NCI-H187 (cell line): ENCODE measurements at regions not wholly inside any gene's neighbourhood (a gene's known extent, or its start where the extent isn't known, plus 50 kb on each side); places are given as distances from the start of the nearest gene placed in this dataset.

Source experiments
- DNase-seq, 2 experiments: peaks; one replicate each; lab custom pipeline; 2025; lab: John Stamatoyannopoulos, UW

DNA sequence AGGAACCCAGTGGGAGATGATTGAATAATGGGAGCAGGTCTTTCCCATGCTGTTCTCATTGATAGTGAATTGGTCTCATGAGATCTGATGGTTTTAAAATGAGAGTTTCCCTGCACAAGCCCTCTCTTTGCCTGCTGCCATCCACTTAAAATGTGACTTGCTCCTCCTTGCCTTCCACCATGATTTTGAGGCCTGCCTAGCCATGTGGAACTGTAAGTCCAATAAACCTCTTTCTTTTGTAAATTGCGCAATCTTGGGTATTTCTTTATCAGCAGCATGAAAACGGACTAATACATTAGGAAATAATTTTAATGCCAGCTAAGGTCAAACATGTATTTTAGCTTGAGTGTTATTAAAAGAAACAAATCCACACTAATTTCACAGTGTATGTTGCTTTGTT lies 517.6 kb upstream of the ALCAM start:
- DNase-seq = no peak

- no peak for DNase-seq
Observed at GRCh38 chr3:104854468-104854867, 512.2 kb upstream of the ALCAM start.

- DNase-seq = no peak
Observed at GRCh38 chr3:104855702-104856101, 511.0 kb upstream of the ALCAM start.

- DNase-seq = no peak
Observed at GRCh38 chr3:104856741-104857140, 510.0 kb upstream of the ALCAM start.

DNA sequence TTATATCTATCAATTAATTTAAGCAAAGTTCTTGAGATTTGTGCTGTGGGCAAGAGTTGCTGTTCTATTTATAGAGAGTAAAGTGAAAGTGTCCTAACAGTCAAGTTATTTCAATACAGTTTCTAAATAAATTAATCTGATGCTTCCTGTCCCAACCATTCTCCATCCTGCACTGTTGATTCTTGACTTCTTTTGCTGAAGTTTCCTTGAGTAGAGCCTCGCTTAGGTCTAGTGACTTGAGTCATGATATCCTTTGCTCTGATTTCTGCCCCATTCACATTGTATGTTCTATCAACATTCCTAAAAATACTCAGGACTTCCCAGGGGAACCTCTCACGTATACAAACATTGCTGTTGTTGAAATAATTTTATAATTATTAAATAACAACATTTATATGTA lies 498.4 kb upstream of the ALCAM start:
- no peak for DNase-seq

DNA sequence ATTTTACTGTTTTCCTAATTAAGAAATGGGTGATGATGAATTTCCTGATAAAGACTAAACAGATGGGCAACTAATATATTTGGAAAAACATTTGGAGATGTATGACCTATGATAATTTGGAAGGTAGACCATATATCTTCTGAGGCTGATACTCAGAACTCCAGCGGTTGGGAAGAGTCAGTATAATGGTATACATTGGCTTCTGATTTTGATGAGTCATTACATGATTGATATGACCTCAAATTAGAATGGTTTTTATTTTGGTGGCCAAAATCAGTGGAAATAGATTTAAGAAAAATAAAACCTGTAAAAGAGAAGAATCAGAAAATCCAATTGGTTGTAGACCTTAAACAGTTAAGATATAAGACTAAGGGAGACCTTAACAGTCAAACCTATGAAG lies 496.4 kb upstream of the ALCAM start:
- no peak for DNase-seq

DNA sequence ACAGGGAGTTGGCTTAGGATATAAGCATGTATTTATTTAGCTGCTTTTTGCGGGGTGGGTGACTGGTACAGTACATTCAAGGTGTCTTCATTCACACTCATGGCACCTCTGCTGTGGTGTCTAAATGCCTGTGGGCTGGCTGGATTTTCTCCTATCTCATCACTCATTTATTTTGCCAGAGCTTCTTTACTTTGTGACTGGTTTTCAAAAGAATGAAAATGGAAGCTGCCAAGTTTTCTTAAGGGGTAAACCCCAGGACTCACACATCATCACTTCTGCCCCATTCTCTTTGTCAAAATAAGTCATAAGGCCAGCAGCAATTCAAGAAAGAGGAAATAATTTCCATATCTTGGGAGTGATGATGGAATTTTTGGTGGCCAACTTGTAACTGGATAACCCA lies 493.4 kb upstream of the ALCAM start:
- no peak for DNase-seq

DNA sequence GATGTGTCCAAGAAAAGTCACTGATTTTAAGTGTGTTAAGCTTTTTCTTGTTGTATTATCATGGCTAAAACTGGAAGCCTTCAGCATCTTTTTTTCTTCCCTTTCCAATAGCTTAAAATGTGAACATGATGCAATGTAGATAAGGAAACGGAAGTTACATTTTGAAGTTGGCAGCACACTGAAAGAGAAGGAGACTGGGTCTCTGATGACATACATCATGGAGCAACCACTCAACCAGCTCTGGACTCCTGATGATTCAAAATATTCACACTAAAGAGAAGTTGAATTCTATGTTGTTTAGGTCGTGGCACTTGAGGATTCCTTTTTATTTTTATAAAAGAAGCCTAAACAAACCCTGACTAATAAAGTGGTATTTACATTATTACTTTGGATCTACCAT lies 488.3 kb upstream of the ALCAM start:
- no peak for DNase-seq

- DNase-seq = no peak
Observed at GRCh38 chr3:104879919-104880318, 486.8 kb upstream of the ALCAM start.

DNA sequence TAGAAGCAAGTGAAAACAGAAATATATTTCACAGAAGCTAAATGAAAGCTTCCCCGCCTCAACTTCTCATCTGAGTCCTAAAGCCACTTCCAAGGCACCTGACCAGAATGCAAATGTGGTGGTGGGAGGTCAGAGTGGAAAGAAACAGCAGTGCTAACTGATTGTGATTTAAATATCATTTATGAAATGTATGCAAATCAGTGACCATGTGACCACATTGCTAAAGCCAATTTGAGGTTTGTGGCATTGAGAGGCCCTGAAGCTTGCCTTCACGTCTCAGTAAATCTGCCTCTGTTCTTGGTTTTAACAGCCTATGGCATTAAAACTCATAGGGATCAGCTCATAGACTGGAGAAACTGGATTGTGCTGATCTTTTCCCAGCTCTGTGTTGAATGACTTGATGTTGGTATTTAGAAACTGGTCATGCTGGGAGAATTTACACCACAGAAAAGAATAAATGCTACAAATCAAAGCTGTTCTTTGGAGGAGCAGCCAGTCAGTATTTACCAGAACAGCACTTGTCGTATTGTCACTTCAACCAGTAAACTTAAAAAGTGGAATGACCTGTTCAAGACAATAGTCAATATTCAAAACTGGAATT lies 481.4 kb upstream of the ALCAM start:
- DNase-seq = no peak

GRCh38 chr3:104886220-104886995 lies 480.3 kb upstream of the ALCAM start:
- DNase-seq = no peak

- DNase-seq = no peak
Observed at GRCh38 chr3:104887069-104887468, 479.6 kb upstream of the ALCAM start.

- no peak for DNase-seq
Observed at GRCh38 chr3:104887619-104888018, 479.1 kb upstream of the ALCAM start.

GRCh38 chr3:104892044-104892443 lies 474.7 kb upstream of the ALCAM start:
- DNase-seq = no peak

DNA sequence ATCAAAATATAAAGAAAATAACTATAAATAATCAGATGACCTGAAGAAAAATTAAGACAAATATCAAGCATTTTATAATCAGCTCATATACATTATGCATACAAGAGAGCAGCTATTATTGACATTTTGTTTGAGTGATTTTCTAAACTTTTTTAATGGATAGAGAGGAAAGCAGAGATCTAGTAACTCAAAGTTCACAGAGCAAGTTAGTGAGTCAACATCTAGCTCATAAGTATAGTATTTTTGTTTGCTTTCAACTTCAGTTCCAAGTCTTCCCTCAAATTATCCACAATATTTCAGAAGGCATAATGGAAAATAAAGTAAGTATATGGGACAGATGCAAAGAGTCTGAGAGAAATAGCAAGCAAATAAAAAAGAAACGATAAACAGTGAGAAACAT lies 470.1 kb upstream of the ALCAM start:
- DNase-seq = no peak

GRCh38 chr3:104901396-104901795 lies 465.3 kb upstream of the ALCAM start:
- DNase-seq = no peak

DNA sequence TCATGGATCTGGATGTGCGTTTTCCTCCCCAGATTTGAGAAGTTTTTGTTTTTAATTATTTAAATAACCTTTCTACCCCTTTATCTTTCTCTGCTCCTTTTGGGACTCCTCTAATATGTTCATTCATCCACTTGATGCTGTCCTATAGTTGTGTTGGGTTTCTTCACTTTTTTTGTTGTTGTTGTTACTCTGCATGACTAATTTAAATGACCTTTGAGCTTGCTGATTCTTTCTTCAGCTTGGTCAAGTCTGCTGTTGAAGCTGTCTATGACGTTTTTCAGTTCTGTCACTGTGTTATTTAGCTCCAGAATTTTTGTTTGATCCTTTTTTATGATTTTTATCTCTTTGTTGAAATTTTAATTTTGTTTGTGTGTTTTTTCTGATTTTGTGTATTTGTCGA lies 463.6 kb upstream of the ALCAM start:
- DNase-seq = no peak

- DNase-seq = no peak
Observed at GRCh38 chr3:104906001-104906639, 460.6 kb upstream of the ALCAM start.

- DNase-seq = no peak
Observed at GRCh38 chr3:104907507-104907906, 459.2 kb upstream of the ALCAM start.

DNA sequence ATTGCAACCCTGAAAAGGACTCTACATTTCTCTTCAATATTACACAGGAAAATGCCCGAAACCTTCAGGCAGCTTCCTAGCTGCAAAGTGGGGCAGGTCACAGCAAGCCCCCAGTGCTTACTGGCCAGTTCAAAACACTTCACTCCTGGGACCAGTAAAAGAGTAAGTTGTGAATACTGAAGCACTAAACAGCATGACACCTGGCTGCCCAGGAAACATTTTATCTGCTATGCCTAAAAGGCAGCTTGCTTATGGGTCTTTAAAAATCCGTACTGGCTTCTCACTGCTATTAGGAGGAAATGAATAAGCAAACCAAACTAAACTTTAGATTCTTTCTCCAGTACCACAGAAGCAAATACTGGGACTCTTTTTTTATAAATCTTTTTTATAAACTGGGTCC lies 457.9 kb upstream of the ALCAM start:
- no peak for DNase-seq

DNA sequence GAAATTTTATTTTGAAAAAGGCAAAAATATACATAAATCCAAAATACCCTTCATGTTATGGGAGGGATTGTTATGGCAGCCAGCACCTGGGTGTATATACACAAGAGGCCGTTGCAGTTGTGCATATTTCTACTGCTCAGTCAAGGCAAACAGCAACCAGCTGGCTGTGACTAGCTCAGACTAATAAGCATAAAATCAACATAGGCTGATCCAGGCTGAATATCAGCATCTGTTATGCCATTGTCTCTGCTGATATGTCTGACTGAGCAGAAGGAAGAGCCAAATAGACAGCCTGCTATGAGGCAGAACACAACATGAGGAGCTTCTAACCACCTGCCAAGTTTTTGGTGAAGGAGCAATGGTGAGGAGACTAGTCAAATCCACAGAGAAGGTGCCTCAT lies 457.5 kb upstream of the ALCAM start:
- DNase-seq = no peak

GRCh38 chr3:104909721-104910120 lies 457.0 kb upstream of the ALCAM start:
- no peak for DNase-seq

GRCh38 chr3:104911376-104911775 lies 455.3 kb upstream of the ALCAM start:
- no peak for DNase-seq

- no peak for DNase-seq
Observed at GRCh38 chr3:104916971-104917370, 449.7 kb upstream of the ALCAM start.
